C4-2B (cell line): ENCODE measurements at regions not wholly inside any gene's neighbourhood (a gene's known extent, or its start where the extent isn't known, plus 50 kb on each side); places are given as distances from the start of the nearest gene placed in this dataset.

Experiments used
- H3K27ac ChIP-seq: fragments of 450-650 bp; 2 replicates; pipeline ENCODE4 v1.5.1; 2017
- CTCF ChIP-seq: fragments of 450-650 bp; conservative IDR thresholded peaks from 2 replicates; pipeline ENCODE4 v1.5.1; 2017; ENCODE audit warnings: mild to moderate bottlenecking
- ZFX ChIP-seq: fragments of 450-650 bp; IDR thresholded peaks from 2 replicates; pipeline ENCODE4 v1.6.1; 2017

GRCh38 chr3:102031834-102032233 lies 182.5 kb downstream of the NFKBIZ start:
- TF ChIP-seq CTCF (no peak), ZFX (no peak)
- H3K27ac ChIP-seq = no peak overlapping the region

GRCh38 chr3:102032491-102033383 lies 183.4 kb downstream of the NFKBIZ start:
- no peak for TF ChIP-seq ZFX
- TF ChIP-seq CTCF = no peak
- H3K27ac ChIP-seq = no peak overlapping the region

- TF ChIP-seq ZFX = no peak
- TF ChIP-seq CTCF = no peak
- H3K27ac ChIP-seq = no peak overlapping the region
Observed at GRCh38 chr3:102034639-102035451, 185.5 kb downstream of the NFKBIZ start.

- no peak overlapping the region for H3K27ac ChIP-seq
- no peak for TF ChIP-seq ZFX
- no peak for TF ChIP-seq CTCF
Observed at GRCh38 chr3:102036017-102036416, 186.7 kb downstream of the NFKBIZ start.

GRCh38 chr3:102036472-102036871 lies 187.2 kb downstream of the NFKBIZ start:
- TF ChIP-seq ZFX (no peak), CTCF (no peak)

GRCh38 chr3:102037209-102037608 lies 187.9 kb downstream of the NFKBIZ start:
- no peak for TF ChIP-seq ZFX
- TF ChIP-seq CTCF = no peak
- no peak overlapping the region for H3K27ac ChIP-seq

More at GRCh38 chr3:102036472-102036871, 187.2 kb downstream of the NFKBIZ start:
- no peak overlapping the region for H3K27ac ChIP-seq

- no peak for TF ChIP-seq ZFX
- TF ChIP-seq CTCF = no peak
- H3K27ac ChIP-seq = no peak overlapping the region
Observed at GRCh38 chr3:102037791-102038190, 188.5 kb downstream of the NFKBIZ start.
